HEK293T (cell line): ENCODE measurements at regions not wholly inside any gene's neighbourhood (a gene's known extent, or its start where the extent isn't known, plus 50 kb on each side); places are given as distances from the start of the nearest gene placed in this dataset.

Source experiments
- CTCF ChIA-PET: fragments of 350-600 bp; formaldehyde crosslinking; extraction: SDS; loops from one replicate; lab custom pipeline; 2021; ENCODE audit warnings: antibody characterized with exemption, inconsistent platforms; lab: Yijun Ruan, JAX
- POLR2A ChIA-PET: fragments of 350-600 bp; formaldehyde crosslinking; extraction: SDS; loops from one replicate; lab custom pipeline; 2020; ENCODE audit warnings: antibody characterized with exemption, inconsistent platforms; lab: Yijun Ruan, JAX
- DNase-seq: peaks from one replicate; pipeline ENCODE4 v3.0.0; 2012; ENCODE audit warnings: mixed read lengths; ENCODE audit errors: extremely low spot score
- BHLHE40 ChIP-seq: fragments of 450-650 bp; IDR thresholded peaks from 2 replicates; pipeline ENCODE4 v1.6.1; 2016; ENCODE audit warnings: mild to moderate bottlenecking, moderate library complexity, borderline replicate concordance
- ELF4 ChIP-seq: fragments of 450-650 bp; IDR thresholded peaks from 2 replicates; pipeline ENCODE4 v1.6.1; 2017; ENCODE audit warnings: antibody characterized with exemption
- SP1 ChIP-seq: fragments of 450-650 bp; IDR thresholded peaks from 2 replicates; pipeline ENCODE4 v1.6.1; 2017
- SUZ12 ChIP-seq: fragments of 450-650 bp; IDR thresholded peaks from 2 replicates; pipeline ENCODE4 v1.6.1; 2016; ENCODE audit warnings: mild to moderate bottlenecking
- TF ChIP-seq, protein P1 (sequence below): fragments of 450-650 bp; IDR thresholded peaks from 2 replicates; pipeline ENCODE4 v1.6.1; 2016

DNA sequence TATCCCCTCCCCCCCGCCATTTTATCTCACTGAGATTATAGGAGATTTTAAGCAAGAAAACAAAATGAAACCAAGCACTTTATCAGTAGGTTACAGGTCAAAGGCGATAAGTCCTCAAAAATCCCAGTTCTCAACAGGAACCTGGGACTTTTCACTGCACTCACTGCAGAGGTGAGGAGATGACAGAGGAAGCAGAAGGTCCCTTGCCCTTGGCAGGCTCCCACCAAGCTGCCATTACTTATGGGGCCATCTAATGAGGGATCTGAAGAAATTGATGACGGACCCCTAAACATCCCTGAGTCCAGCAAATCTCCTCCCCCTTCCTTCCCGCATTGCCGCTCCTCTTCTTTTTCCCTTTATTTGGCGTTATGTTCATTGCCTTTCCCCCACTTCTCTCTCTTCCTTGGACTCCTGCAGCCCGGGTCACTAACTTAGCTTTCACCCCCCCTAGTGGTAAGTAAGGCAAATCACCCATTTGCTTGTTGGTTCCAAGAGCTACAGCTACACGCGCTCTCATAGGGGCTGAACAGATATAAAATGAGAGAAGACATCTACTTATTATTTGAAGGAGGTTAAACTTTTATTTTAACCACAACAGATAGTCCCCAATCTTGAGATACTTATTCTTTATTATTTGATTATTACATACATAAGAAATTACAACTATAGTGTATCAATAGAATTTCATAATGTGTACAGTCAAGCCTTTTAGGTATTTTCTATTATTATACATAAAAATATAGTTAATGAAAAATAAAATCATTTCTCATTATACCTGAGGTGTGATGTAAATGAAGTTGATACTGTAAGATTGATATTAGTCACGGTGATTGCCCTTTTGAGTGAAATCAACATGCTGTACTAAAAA is 52.0 kb upstream of the ARGLU1 start:
- CTCF ChIA-PET: interaction anchor here (0.5 to 1.2 kb wide), 7 partner anchors 8 to 179 kb away, joined by 3 to 6 read pairs (median 3); no protein-coding TSS in a partner anchor

More for the DNA sequence above, 52.0 kb upstream of the ARGLU1 start:
- no peak for TF ChIP-seq SP1
- TF ChIP-seq ELF4: no peak
- no peak for TF ChIP-seq SUZ12
- no peak for TF ChIP-seq BHLHE40
- TF ChIP-seq, protein P1, sequence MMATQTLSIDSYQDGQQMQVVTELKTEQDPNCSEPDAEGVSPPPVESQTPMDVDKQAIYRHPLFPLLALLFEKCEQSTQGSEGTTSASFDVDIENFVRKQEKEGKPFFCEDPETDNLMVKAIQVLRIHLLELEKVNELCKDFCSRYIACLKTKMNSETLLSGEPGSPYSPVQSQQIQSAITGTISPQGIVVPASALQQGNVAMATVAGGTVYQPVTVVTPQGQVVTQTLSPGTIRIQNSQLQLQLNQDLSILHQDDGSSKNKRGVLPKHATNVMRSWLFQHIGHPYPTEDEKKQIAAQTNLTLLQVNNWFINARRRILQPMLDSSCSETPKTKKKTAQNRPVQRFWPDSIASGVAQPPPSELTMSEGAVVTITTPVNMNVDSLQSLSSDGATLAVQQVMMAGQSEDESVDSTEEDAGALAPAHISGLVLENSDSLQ: no peak
- DNase-seq: peak; percentile 55
- POLR2A ChIA-PET: interaction anchor here (0.6 kb wide), 1 partner anchor 84 kb away, joined by 3 read pairs; the partner anchor contains the start of gene EFNB2
